ENCODE measurements at regions not wholly inside any gene's neighbourhood (a gene's known extent, or its start where the extent isn't known, plus 50 kb on each side); places are given as distances from the start of the nearest gene placed in this dataset.
"Not testable (repeated sequence)": the region's sequence is repeated elsewhere in the genome, so short reads cannot be mapped to it uniquely, and the experiment has no call there.

GRCh38 chr3:170804634-170805033 lies 65.4 kb downstream of the RPL22L1 start:
- not testable (repeated sequence) for TF ChIP-seq RFX5 (IDR thresholded peaks at IDR 0.05; ENCODE audit: low read length); CTCF (IDR thresholded peaks at IDR 0.05); EP300 (IDR thresholded peaks at IDR 0.05; ENCODE audit: borderline replicate concordance in 1 of 2, low read depth in 1 of 2, low read length in 1 of 2); REST (IDR thresholded peaks at IDR 0.05; ENCODE audit: low read depth, low read length); EZH2phosphoT487 (IDR thresholded peaks at IDR 0.05; ENCODE audit: borderline replicate concordance, low read depth); ZBTB33 (IDR thresholded peaks at IDR 0.05; ENCODE audit: borderline replicate concordance, low read depth); RAD21 (IDR thresholded peaks at IDR 0.05; ENCODE audit: low read length); SIN3A (IDR thresholded peaks at IDR 0.05; ENCODE audit: borderline replicate concordance, low read depth, low read length); PBX3 (IDR thresholded peaks at IDR 0.05); IRF3 (IDR thresholded peaks at IDR 0.05; ENCODE audit: low read depth, low read length)

All from SK-N-SH (cell line).